T-helper 17 cell (primary cell): ENCODE measurements at regions not wholly inside any gene's neighbourhood (a gene's known extent, or its start where the extent isn't known, plus 50 kb on each side); places are given as distances from the start of the nearest gene placed in this dataset.

ENCODE experiments used
- ATAC-seq: fragments of 150-1000 bp; cut with Tn5 transposase; 2 replicates; pipeline ENCODE4 v1.10.0; 2021; ENCODE audit warnings: mild to moderate bottlenecking, moderate library complexity
- DNase-seq, 3 donors: peaks; one replicate each; pipeline versions ENCODE4 v3.0.0 to v3.0.0-alpha.2; 2020 to 2021
- H3K9me3 ChIP-seq: one replicate; pipeline ENCODE4 v1.7.0; 2013; ENCODE audit warnings: low read length, mild to moderate bottlenecking; ENCODE audit not compliant: control insufficient read depth, poor library complexity, severe bottlenecking
- H3K27ac Mint-ChIP-seq: one replicate; pipeline ENCODE4 v1.8.0; 2022; ENCODE audit warnings: mild to moderate bottlenecking, moderate library complexity, mixed read lengths
- H3K27me3 Mint-ChIP-seq: one replicate; pipeline ENCODE4 v1.8.0; 2022; ENCODE audit warnings: mixed read lengths
- H3K36me3 Mint-ChIP-seq: one replicate; pipeline ENCODE4 v1.8.0; 2022; ENCODE audit warnings: low read depth, mixed read lengths
- H3K4me1 Mint-ChIP-seq: one replicate; pipeline ENCODE4 v1.8.0; 2022; ENCODE audit warnings: mild to moderate bottlenecking, mixed read lengths
- H3K4me3 Mint-ChIP-seq: one replicate; pipeline ENCODE4 v1.8.0; 2022; ENCODE audit warnings: mild to moderate bottlenecking, moderate library complexity, mixed read lengths

DNA sequence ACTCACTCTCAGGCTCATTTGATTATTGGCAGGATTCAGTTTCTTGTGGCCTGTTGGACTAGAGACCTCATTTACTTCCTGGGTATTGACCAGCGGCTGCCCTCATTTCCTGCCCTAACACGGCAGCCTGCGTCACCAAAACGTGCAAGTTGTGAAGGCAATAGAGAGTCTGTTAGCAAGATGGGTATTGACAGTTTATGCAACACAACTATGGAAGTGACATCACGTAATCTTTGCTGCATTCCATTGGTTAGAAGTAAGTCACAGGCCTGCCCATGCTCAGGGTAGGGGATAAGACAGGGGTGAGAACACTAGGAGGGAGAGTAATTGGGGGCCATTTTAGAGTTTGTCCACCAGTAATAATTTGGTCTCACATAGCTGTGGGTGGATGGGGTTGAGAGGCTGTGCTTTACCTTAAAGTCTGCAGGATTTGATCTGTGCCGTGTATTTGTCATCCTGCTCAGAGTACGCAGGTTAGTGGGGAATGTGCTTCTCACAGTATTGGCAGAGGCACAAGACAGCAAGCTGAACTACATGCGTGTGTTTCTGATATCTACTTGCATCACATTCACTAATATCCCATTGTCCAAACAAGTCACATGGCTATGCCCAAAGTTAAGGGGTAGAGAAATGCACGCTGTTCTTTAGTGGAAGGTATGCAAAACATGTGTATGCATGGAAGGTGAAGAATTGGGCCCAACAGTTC lies 83.3 kb downstream of the EDEM1 start:
- Mint-ChIP-seq H3K4me3 (no peak overlapping the region), H3K4me1 (peaks cover 2% of the 10 kb centered on the region), H3K36me3 (no peaks in the 10 kb centered on the region), H3K27ac (no peak overlapping the region), H3K27me3 (peaks cover 7% of the 10 kb centered on the region)
- DNase-seq: no peak
- H3K9me3 ChIP-seq: no peaks in the 10 kb centered on the region
- no peak for ATAC-seq

DNA sequence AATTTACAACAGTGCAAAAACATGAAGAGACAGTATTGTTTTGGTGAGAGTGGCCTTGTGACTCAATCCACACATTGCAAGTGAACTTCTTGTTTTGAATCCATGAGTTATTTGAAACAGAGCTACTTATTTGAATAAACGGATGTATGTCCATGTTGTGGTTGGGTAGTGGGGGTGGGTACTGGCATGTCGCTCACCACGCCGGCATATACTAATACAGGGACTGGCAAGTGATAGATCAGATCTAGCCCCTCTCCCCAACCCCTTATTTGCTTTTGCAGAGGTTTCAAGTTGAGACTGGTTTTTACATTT lies 83.8 kb downstream of the EDEM1 start:
- ATAC-seq (no peak), DNase-seq (no peak)
- H3K27ac Mint-ChIP-seq: no peak overlapping the region
- H3K4me3 Mint-ChIP-seq: no peak overlapping the region
- H3K9me3 ChIP-seq: no peaks in the 10 kb centered on the region
- H3K4me1 Mint-ChIP-seq: peaks cover 2% of the 10 kb centered on the region
- peaks cover 5% of the 10 kb centered on the region for H3K27me3 Mint-ChIP-seq
- no peaks in the 10 kb centered on the region for H3K36me3 Mint-ChIP-seq

DNA sequence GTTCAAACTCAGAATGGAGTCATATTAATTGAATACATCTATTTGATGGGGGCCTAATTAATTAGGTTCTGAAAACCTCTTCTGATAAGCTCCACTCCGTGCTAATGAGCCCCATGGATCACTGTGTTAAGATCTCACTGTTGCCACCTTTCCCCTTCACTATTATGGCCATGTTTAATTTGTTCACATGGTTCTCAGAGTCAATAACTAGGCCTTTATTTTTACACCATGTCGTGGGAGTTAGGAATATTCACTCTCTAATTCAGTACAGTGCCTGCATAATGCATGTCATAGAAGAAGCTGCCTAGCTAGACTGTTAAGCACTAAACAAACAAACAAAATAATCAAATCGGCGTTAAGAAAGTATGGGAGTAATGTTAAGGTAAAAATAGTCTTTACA lies 84.9 kb downstream of the EDEM1 start:
- Mint-ChIP-seq H3K4me1 (peaks cover 2% of the 10 kb centered on the region), H3K36me3 (no peaks in the 10 kb centered on the region), H3K4me3 (no peak overlapping the region), H3K27me3 (no peaks in the 10 kb centered on the region), H3K27ac (no peak overlapping the region)
- DNase-seq (no peak), ATAC-seq (no peak)
- no peaks in the 10 kb centered on the region for H3K9me3 ChIP-seq

DNA sequence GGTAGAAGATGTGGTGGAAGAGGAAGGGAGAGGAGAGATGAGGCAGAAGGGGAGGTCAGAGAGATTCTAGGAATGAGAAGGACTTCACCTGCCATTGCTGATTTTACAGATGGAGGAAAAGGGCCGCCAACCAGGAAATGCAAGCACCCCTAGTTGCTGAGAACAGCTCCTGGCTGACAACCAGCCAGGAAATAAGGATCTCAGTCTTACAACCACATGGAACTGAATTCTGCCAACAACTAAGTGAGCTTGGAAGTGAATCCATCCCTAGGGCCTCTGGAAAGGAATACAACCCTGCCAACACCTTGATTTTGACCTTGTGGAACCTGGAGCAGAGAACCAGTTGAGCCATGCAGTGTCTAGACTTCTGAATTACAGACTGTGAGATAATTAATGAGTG lies 86.6 kb downstream of the EDEM1 start:
- H3K4me1 Mint-ChIP-seq: peaks cover 2% of the 10 kb centered on the region
- H3K4me3 Mint-ChIP-seq: no peak overlapping the region
- no peak overlapping the region for H3K27ac Mint-ChIP-seq
- ATAC-seq (no peak), DNase-seq (no peak)
- H3K27me3 Mint-ChIP-seq: no peaks in the 10 kb centered on the region
- no peaks in the 10 kb centered on the region for H3K36me3 Mint-ChIP-seq
- H3K9me3 ChIP-seq: no peaks in the 10 kb centered on the region

DNA sequence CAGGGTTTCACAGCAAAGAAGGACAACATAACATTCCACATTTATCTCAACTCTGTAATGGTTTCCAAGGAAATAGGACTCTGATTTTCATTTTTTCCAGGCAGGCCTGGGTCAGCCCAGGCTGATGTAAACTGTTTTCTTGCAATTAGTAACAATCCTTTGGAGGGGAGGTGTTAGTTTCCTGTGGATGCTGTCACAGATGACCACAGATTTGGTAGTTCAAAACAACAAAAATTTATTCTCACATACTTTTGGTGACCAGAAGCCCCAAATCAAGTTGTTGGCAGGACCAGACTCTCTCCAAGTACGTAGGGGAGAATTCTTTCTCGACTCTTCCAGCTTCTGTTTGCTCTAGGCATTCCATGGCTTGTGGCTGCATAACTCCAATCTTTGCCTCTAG lies 88.0 kb downstream of the EDEM1 start:
- no peak for ATAC-seq
- H3K4me3 Mint-ChIP-seq: no peak overlapping the region
- no peaks in the 10 kb centered on the region for H3K9me3 ChIP-seq
- no peaks in the 10 kb centered on the region for H3K27me3 Mint-ChIP-seq
- H3K4me1 Mint-ChIP-seq: peaks cover 2% of the 10 kb centered on the region
- H3K27ac Mint-ChIP-seq: no peak overlapping the region
- no peak for DNase-seq
- no peaks in the 10 kb centered on the region for H3K36me3 Mint-ChIP-seq

DNA sequence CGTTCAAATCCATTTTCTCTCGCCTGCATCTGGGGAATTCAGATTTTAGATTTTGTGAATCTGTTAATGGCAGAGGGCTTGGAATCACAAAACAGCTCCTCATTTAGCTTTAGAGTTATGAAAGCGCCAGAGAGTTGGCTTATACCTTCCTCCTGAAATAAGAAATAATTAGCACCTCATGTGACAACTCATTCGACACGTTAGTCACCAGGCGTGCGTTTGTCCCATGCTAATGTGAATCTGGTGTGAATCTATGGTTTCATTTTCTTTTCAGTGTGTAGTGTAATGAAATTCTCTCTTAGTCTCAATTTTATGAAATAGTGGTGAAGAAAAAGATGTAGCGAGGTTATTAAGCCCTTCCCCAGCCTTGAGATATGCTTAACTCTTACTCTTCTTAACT lies 89.4 kb downstream of the EDEM1 start:
- Mint-ChIP-seq H3K27me3 (no peaks in the 10 kb centered on the region), H3K27ac (no peak overlapping the region), H3K4me3 (no peak overlapping the region), H3K4me1 (peaks cover 2% of the 10 kb centered on the region), H3K36me3 (no peaks in the 10 kb centered on the region)
- DNase-seq: no peak
- no peak for ATAC-seq
- H3K9me3 ChIP-seq: no peaks in the 10 kb centered on the region

DNA sequence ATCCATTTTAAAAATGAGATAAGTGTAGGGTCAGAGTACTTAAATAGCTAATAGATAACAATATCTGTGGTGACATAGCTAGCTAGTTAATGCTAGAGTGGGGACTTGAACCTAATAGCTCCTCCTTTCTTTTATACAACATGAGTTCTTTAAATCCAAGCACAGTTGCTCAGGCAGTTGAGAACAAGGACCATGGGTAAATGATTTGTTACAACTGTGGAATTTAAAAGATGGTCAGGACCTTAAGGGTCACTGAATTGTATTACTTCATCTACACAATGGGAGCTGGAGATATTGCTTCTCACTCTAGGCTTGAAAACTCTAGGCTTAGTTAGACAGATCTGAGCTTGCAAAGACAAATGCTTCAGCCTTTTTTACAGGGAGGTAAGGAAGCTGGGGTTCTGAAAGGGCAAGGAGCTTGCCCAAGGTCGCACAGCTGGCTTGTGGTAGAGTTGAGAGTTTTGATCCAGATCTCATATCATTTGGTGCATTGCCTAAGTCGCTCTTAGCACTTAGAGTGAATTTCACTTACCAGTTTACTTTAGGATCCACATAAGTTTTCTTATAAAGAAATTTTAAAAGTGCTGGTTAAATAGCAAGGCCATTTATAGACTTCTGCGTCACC lies 90.2 kb downstream of the EDEM1 start:
- Mint-ChIP-seq H3K36me3 (no peaks in the 10 kb centered on the region), H3K27ac (no peak overlapping the region), H3K27me3 (no peaks in the 10 kb centered on the region), H3K4me1 (no peaks in the 10 kb centered on the region), H3K4me3 (no peak overlapping the region)
- ATAC-seq: no peak
- no peaks in the 10 kb centered on the region for H3K9me3 ChIP-seq
- DNase-seq: no peak

DNA sequence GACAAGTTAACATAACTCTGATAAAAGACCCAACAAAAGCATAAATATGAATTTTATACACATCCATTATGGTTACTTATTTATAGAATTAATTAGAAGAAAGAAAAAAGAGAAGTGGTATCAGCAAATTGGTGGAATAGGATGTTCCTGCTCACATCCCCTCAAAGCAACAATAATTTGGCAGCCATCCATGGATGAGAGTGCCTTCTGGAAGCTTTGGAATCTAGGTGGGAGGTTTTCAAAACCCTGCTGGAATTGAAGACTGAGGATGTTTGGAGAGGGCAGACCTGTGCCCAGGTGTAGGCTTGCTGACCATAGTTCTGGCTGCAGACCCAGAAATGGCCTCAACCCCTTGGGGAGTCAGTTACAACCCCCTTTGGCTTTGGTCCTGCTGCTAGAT lies 91.2 kb downstream of the EDEM1 start:
- no peak for ATAC-seq
- Mint-ChIP-seq H3K4me1 (no peaks in the 10 kb centered on the region), H3K4me3 (no peak overlapping the region), H3K36me3 (no peaks in the 10 kb centered on the region), H3K27me3 (no peaks in the 10 kb centered on the region), H3K27ac (no peak overlapping the region)
- no peaks in the 10 kb centered on the region for H3K9me3 ChIP-seq
- no peak for DNase-seq

DNA sequence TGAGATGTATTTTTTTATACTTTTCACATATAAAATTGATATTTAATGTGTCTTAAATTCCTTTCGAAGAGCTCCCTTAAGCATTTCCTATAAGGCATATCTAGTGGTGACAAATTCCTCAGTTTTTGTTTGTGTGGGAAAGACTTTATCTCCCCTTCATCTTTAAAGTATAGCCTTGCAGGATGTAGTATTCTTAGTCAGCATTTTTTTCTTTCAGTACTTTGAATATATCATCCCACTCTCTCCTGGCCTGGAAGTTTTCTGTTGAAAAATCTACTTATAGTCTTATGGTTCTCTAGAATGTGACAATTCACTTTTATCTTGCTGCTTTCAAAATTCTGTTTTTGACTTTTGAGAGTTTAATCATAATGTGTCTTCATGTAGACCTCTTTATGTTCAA lies 95.2 kb downstream of the EDEM1 start:
- no peaks in the 10 kb centered on the region for H3K4me1 Mint-ChIP-seq
- no peak for DNase-seq
- H3K27me3 Mint-ChIP-seq: no peaks in the 10 kb centered on the region
- ATAC-seq: no peak
- H3K36me3 Mint-ChIP-seq: no peaks in the 10 kb centered on the region
- H3K27ac Mint-ChIP-seq: no peak overlapping the region
- H3K4me3 Mint-ChIP-seq: no peak overlapping the region
- H3K9me3 ChIP-seq: no peaks in the 10 kb centered on the region

DNA sequence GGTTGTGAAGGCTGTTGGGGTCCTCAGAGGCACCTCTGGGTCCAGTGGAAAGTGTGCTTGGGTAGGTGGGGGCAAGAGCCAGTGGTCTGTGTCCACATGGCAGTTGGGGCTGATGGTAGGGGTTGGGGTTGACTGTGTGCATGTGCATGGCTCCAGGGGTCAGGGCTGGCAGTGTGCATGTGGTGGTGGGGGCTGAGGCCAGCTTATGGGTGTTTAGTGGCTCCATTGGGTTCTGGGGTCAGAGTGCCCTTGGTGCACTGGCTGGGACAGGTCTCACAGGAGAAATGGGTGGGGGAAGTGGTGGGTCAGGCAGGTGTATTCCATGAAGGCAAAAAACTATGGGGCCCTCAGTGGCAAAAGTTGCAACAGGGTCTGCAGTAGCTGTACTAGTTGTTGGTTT lies 97.9 kb downstream of the EDEM1 start:
- ATAC-seq (no peak), DNase-seq (no peak)
- H3K36me3 Mint-ChIP-seq: peaks cover 2% of the 10 kb centered on the region
- H3K4me1 Mint-ChIP-seq: no peaks in the 10 kb centered on the region
- no peak overlapping the region for H3K27ac Mint-ChIP-seq
- no peaks in the 10 kb centered on the region for H3K27me3 Mint-ChIP-seq
- no peaks in the 10 kb centered on the region for H3K9me3 ChIP-seq
- no peak overlapping the region for H3K4me3 Mint-ChIP-seq

DNA sequence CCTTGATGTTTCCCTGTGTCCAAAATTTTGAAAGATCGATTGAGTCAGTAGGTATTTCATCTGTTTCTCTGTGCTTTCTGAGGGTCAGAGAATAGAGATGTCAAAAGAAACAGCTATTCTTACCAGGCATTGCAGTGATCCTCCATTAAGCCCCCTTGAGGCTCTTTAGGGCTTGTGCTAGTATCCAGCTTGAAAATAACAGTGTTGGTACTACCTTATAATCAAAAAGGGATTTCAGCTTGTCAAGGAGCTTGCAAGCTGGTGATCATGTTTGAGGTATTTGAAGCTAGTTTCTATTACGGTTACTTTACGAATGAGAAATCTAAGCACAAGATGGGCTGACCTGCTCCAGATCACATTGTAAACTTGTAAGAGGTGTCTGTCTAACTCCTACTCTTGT lies 103.4 kb downstream of the EDEM1 start:
- H3K27me3 Mint-ChIP-seq: peaks cover 6% of the 10 kb centered on the region
- ATAC-seq (no peak), DNase-seq (no peak)
- no peak overlapping the region for H3K27ac Mint-ChIP-seq
- H3K4me3 Mint-ChIP-seq: no peak overlapping the region
- H3K36me3 Mint-ChIP-seq: peaks cover 2% of the 10 kb centered on the region
- no peaks in the 10 kb centered on the region for H3K9me3 ChIP-seq
- no peaks in the 10 kb centered on the region for H3K4me1 Mint-ChIP-seq

DNA sequence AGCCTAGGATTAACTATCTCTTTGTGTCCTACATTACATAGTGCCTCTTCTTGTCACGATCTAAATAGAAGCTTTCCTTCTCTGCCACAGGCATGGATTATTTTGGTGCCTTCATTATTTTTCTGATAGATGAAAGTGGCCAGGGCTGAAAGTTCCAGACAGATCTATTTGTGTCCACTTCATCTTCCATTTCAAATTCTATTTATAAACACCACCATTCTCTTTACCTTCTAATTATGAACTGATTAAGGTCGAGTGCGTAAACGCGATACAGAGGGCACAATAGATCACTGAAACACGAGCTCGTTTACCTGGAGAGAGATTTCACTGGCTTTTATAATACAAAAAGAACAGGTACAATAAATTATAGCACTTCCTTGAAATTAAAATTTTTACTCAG lies 105.0 kb downstream of the EDEM1 start:
- H3K9me3 ChIP-seq: no peaks in the 10 kb centered on the region
- Mint-ChIP-seq H3K4me3 (no peak overlapping the region), H3K27me3 (peaks cover 6% of the 10 kb centered on the region), H3K4me1 (no peaks in the 10 kb centered on the region), H3K27ac (no peak overlapping the region), H3K36me3 (peaks cover 2% of the 10 kb centered on the region)
- no peak for DNase-seq
- no peak for ATAC-seq

DNA sequence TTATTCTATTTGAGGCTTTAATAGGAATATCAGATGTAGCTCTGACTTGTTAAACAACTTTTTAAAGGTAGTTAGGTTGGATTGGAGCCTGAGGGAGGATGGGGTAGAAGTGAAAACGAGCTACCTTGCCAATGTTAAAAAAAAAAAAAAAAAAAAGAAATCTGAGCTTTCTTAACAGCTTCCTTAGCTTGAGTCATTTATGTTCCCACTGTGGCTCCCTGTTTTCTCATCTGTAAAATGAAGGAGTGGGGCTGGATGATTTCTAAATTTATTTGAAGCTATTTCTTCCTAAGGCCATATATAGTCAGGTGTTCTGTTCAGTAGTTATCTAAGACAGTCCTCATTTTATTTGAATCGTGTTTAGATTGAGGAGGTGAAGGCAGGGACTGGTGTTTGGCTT lies 105.7 kb downstream of the EDEM1 start:
- ATAC-seq: no peak

DNA sequence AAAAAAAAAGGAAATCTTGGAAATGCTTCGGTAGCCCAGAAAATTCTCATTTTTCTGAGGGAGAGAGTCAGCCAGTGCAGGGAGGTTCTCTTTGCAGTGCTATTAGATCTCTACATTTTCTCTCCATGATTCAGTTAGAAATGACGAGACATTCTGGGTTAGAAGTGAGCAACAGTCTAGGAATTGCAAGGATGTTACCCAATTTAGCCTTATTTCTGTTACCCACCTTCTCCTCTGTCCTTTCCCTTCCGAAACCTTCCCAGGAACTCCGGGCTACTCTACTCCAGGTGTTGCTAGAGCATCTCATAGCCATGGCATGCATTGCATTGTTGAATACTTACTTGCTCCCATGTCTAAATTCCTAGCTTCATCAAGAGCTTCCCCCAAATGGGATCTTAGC lies 106.8 kb downstream of the EDEM1 start:
- DNase-seq: no peak
- no peak overlapping the region for H3K4me3 Mint-ChIP-seq
- no peak overlapping the region for H3K27ac Mint-ChIP-seq
- peaks cover 6% of the 10 kb centered on the region for H3K27me3 Mint-ChIP-seq
- H3K9me3 ChIP-seq: no peaks in the 10 kb centered on the region
- H3K36me3 Mint-ChIP-seq: peaks cover 2% of the 10 kb centered on the region
- no peak for ATAC-seq
- H3K4me1 Mint-ChIP-seq: no peaks in the 10 kb centered on the region

More for the DNA sequence above, 105.7 kb downstream of the EDEM1 start:
- Mint-ChIP-seq H3K27me3 (peaks cover 6% of the 10 kb centered on the region), H3K27ac (no peak overlapping the region), H3K4me3 (no peak overlapping the region), H3K36me3 (peaks cover 2% of the 10 kb centered on the region), H3K4me1 (no peaks in the 10 kb centered on the region)
- no peaks in the 10 kb centered on the region for H3K9me3 ChIP-seq
- DNase-seq: no peak
